Naive B cell (primary cell): ENCODE measurements at regions not wholly inside any gene's neighbourhood (a gene's known extent, or its start where the extent isn't known, plus 50 kb on each side); places are given as distances from the start of the nearest gene placed in this dataset.
"Not testable (repeated sequence)": the region's sequence is repeated elsewhere in the genome, so short reads cannot be mapped to it uniquely, and the experiment has no call there.

Experiments used
- ATAC-seq, 2 donors: fragments of 150-1000 bp; cut with Tn5 transposase; 2 replicates each; pipeline ENCODE4 v1.10.0; 2021; ENCODE audit warnings: low read depth in 2 of 2, mild to moderate bottlenecking in 2 of 2, moderate library complexity in 2 of 2
- DNase-seq: peaks from one replicate; pipeline ENCODE4 v3.0.0; 2022
- H3K27ac Mint-ChIP-seq, 6 donors: one replicate each; pipeline ENCODE4 v1.8.0; 2020 to 2022; ENCODE audit warnings: mild to moderate bottlenecking in 6 of 6, mixed read lengths in 6 of 6, moderate library complexity in 5 of 6, inconsistent platforms in 2 of 6
- H3K27me3 Mint-ChIP-seq, 3 donors: one replicate each; pipeline ENCODE4 v1.8.0; 2021 to 2022; ENCODE audit warnings: mixed read lengths in 3 of 3, mild to moderate bottlenecking in 1 of 3
- H3K36me3 Mint-ChIP-seq, 2 donors: one replicate each; pipeline ENCODE4 v1.8.0; 2020 to 2022; ENCODE audit warnings: mixed read lengths in 2 of 2, inconsistent platforms in 1 of 2, mild to moderate bottlenecking in 1 of 2
- H3K4me1 Mint-ChIP-seq, 3 donors: one replicate each; pipeline ENCODE4 v1.8.0; 2020 to 2022; ENCODE audit warnings: mixed read lengths in 3 of 3, inconsistent platforms in 1 of 3, mild to moderate bottlenecking in 1 of 3, moderate library complexity in 1 of 3
- H3K4me3 Mint-ChIP-seq, 8 donors: one replicate each; pipeline ENCODE4 v1.8.0; 2020 to 2022; ENCODE audit warnings: mild to moderate bottlenecking in 8 of 8, mixed read lengths in 8 of 8, moderate library complexity in 8 of 8, inconsistent platforms in 2 of 8
- H3K9me3 Mint-ChIP-seq, 7 donors: one replicate each; pipeline ENCODE4 v1.8.0; 2020 to 2022; ENCODE audit warnings: mixed read lengths in 7 of 7, mild to moderate bottlenecking in 5 of 7, inconsistent platforms in 2 of 7, moderate library complexity in 1 of 7

DNA sequence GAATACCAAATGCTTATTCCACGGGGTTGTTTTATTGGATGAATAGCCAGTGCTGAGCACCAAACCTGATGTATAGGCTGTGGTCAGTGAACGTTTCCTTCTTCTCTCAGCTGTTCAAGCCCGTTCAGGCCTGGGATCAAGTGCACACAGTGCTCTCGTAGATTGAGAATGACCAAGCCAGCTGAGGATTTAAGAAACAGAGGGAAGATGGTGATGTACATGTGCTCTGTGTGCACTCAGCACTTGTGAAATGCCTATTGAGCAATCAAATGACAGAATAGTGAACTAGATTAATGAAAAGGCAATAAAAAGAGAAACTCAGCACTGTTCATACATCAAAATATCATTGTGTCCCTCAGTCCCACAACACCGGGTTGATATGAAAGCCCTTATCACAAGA is 302.5 kb downstream of the BMPER start:
- Mint-ChIP-seq H3K27me3 (no peaks in the 10 kb centered on the region), H3K9me3 (peaks cover 0 to 6% (median 3%) of the 10 kb centered on the region in 7 donors), H3K4me1 (no peaks in the 10 kb centered on the region)

DNA sequence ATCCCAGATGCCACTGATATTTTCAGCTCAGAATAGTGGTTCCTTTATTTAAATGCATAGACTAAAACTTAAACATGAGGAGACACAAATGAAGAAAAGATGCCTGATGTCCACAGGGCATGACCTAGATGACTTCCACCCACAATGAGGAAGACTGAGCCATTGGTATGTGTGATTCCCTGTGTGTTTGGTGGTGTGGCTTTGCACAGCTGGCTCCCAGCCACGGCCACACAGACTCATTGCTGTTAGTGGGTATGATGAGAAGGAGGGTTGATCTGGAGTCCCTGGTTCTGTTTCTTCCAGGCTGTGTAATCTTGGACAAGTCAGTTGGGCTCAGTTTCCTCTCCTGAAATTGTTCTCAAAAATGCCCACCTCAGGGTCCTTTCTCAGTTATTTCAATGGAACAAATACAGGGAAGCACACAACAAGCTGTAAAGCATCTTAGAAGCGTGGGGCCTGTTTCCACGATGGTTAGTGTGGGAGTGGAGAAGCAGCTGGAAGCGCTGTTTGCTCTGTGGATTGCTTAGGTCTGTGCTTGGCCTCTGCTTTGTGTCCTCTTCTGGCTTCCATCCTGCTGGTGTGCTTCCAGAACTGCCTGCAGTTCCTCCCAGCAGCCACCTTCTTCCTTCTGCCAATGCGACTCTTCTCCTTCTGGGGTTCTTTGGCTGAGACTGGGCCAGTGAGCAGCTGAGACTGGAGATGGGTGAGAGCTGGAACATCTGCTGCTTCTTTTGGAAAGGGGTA is 303.7 kb downstream of the BMPER start:
- Mint-ChIP-seq H3K4me1 (no peaks in the 10 kb centered on the region), H3K27ac (no peak overlapping the region), H3K36me3 (no peaks in the 10 kb centered on the region), H3K27me3 (no peaks in the 10 kb centered on the region), H3K9me3 (peaks cover 0 to 6% (median 3%) of the 10 kb centered on the region in 7 donors), H3K4me3 (no peak overlapping the region)
- DNase-seq (no peak), ATAC-seq (no peak)

More for the DNA sequence above, 302.5 kb downstream of the BMPER start:
- H3K36me3 Mint-ChIP-seq: no peaks in the 10 kb centered on the region
- DNase-seq (no peak), ATAC-seq (no peak)
- no peak overlapping the region for H3K27ac Mint-ChIP-seq
- no peak overlapping the region for H3K4me3 Mint-ChIP-seq

DNA sequence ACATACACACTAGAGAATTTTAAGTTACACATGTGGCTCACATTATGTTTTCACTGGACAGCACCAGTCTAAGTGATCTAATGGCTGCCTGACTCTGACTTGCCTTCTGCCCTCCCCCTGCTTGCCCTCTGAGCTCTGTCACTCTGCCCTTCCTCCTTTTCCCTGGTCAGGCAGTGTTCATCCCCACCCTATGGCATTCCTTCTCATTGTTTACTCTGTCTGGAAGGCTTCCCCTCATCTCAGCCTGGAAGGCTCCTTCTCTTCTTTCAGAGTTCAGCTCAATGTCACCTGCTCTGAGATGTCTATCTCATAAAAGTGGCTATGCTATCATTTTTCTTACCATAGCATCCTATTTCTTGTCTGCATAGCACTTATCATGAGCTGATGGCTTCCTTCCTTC is 305.7 kb downstream of the BMPER start:
- H3K4me3 Mint-ChIP-seq: no peak overlapping the region
- peaks cover 0 to 7% (median 3%) of the 10 kb centered on the region in 7 donors for H3K9me3 Mint-ChIP-seq
- H3K27me3 Mint-ChIP-seq: no peaks in the 10 kb centered on the region
- no peaks in the 10 kb centered on the region for H3K36me3 Mint-ChIP-seq
- no peak for DNase-seq
- no peak for ATAC-seq
- H3K4me1 Mint-ChIP-seq: no peaks in the 10 kb centered on the region
- peak overlapping the region in 1 of 6 donors; percentile 82 for H3K27ac Mint-ChIP-seq

DNA sequence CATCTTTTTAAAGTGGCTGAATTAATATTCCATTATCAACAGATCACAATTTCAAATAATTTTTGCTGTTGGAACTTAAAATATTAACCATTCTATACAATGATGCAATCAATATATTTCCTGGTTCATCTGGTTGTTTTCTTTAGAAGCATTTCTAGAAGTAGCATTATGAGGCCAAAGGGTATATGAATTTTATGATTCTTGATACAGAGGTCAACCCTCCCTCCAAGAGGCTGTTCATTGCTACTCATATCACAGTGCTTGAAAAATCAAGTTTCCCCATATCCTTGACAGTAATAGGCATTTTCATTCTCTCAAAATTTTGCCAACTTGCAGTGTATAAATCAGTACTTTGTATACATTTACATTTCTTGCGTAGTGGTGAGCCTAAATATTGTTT is 312.6 kb downstream of the BMPER start:
- ATAC-seq (no peak), DNase-seq (no peak)
- H3K4me3 Mint-ChIP-seq: no peak overlapping the region
- no peaks in the 10 kb centered on the region for H3K27me3 Mint-ChIP-seq
- H3K27ac Mint-ChIP-seq: no peak overlapping the region
- H3K9me3 Mint-ChIP-seq: peaks cover 0 to 11% (median 3%) of the 10 kb centered on the region in 7 donors
- H3K36me3 Mint-ChIP-seq: no peaks in the 10 kb centered on the region
- no peaks in the 10 kb centered on the region for H3K4me1 Mint-ChIP-seq

GRCh38 chr7:34219153-34219718 is 313.9 kb downstream of the BMPER start:
- H3K4me3 Mint-ChIP-seq: no peak overlapping the region
- H3K27ac Mint-ChIP-seq: no peak overlapping the region
- no peaks in the 10 kb centered on the region for H3K27me3 Mint-ChIP-seq
- H3K4me1 Mint-ChIP-seq: no peaks in the 10 kb centered on the region
- no peak for DNase-seq
- no peak for ATAC-seq
- peaks cover 0 to 11% (median 3%) of the 10 kb centered on the region in 7 donors for H3K9me3 Mint-ChIP-seq
- H3K36me3 Mint-ChIP-seq: no peaks in the 10 kb centered on the region

DNA sequence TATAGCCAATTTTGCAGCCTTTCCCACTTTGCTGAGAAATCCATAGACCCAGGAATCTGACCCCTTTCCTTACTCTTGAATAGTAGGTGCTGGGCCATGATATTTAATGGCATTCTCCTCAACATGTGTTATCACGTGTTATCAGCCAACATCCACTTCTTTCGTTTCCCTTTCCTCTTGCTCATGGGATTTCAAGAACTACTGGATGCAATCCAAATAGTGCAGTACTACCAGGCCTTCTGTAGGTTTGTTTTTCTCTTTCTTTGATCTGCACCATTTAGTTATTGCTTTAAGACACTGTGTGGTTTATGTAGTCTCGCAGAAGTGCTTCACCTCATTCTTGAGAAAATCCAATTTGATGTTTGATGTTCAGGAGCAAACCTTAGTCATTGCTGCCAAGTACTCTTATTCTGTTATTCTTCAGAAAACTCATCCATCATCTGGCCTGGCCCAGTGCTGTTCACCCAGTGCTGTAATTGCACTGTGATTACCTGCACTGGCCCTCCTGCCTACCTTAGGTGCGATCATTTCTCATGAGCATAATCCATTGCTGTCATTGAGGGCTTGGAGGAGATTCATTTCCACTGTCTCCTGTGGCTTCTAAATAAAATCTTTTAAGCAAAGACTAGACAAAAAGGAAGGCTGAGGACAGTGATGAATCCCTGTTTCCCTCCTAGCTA is 315.3 kb downstream of the BMPER start:
- Mint-ChIP-seq H3K36me3 (no peaks in the 10 kb centered on the region), H3K4me3 (no peak overlapping the region), H3K27me3 (peaks cover 0 to 4% (median 0%) of the 10 kb centered on the region in 3 donors), H3K27ac (no peak overlapping the region), H3K4me1 (no peaks in the 10 kb centered on the region), H3K9me3 (peaks cover 0 to 9% (median 3%) of the 10 kb centered on the region in 7 donors)
- ATAC-seq: no peak
- no peak for DNase-seq

GRCh38 chr7:34222316-34222715 is 317.0 kb downstream of the BMPER start:
- Mint-ChIP-seq H3K36me3 (no peaks in the 10 kb centered on the region), H3K27ac (no peak overlapping the region), H3K27me3 (peaks cover 0 to 4% (median 0%) of the 10 kb centered on the region in 3 donors), H3K9me3 (peaks cover 0 to 9% (median 5%) of the 10 kb centered on the region in 7 donors), H3K4me1 (no peaks in the 10 kb centered on the region), H3K4me3 (no peak overlapping the region)
- no peak for ATAC-seq
- no peak for DNase-seq

GRCh38 chr7:34222722-34223121 is 317.4 kb downstream of the BMPER start:
- Mint-ChIP-seq H3K9me3 (peaks cover 0 to 9% (median 5%) of the 10 kb centered on the region in 7 donors), H3K27me3 (peaks cover 0 to 4% (median 0%) of the 10 kb centered on the region in 3 donors), H3K4me1 (no peaks in the 10 kb centered on the region), H3K36me3 (no peaks in the 10 kb centered on the region), H3K27ac (no peak overlapping the region), H3K4me3 (no peak overlapping the region)
- DNase-seq (no peak), ATAC-seq (no peak)

DNA sequence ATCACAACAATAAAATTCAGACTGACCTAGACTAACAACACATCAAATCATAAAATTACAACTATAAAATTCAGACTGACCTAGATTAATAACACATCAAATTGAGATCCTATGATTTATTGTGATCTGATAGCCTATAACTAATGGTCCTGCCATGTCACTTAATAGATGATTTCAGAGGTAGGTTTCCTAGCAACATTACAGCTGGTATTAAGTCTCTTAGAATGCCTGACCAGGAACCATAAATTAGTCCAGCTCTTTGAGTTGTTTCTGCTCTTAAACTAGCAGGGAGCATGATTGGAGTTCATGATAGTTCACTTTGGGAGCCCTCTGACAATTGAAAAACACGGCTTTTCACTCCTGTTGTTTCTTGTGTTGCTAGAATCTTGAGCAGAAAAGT is 318.9 kb downstream of the BMPER start:
- DNase-seq (no peak), ATAC-seq (no peak)
- Mint-ChIP-seq H3K27ac (no peak overlapping the region), H3K4me1 (no peaks in the 10 kb centered on the region), H3K27me3 (peaks cover 0 to 4% (median 0%) of the 10 kb centered on the region in 3 donors), H3K9me3 (peaks cover 0 to 10% (median 5%) of the 10 kb centered on the region in 7 donors), H3K36me3 (no peaks in the 10 kb centered on the region), H3K4me3 (no peak overlapping the region)

- Mint-ChIP-seq H3K27ac (no peak overlapping the region), H3K9me3 (peaks cover 0 to 18% (median 6%) of the 10 kb centered on the region in 7 donors), H3K27me3 (peaks cover 0 to 4% (median 0%) of the 10 kb centered on the region in 3 donors), H3K4me3 (no peak overlapping the region), H3K36me3 (no peaks in the 10 kb centered on the region), H3K4me1 (no peaks in the 10 kb centered on the region)
- DNase-seq: no peak
- ATAC-seq: no peak
Observed at GRCh38 chr7:34225193-34225592, 319.9 kb downstream of the BMPER start.

DNA sequence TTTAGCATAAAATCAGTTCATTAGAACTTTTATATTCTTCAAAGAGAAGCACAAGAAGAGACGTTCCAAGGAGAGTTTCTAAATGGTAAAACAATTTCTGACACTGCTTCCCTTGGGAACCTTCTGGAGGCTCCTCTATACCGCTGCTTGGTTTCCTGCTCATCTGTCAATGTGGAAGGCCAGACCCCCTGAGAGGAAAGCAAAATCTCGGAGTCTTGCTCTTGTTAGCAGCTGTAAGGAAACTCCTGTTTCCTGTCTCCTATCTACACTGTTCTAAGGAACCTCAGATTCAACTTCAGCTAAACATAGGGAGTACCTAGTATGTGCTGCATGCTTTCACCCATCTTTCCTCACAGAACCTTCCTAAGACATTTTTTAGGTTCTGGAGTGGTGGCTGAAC is 322.2 kb downstream of the BMPER start:
- Mint-ChIP-seq H3K4me1 (no peaks in the 10 kb centered on the region), H3K4me3 (no peak overlapping the region), H3K27me3 (peaks cover 0 to 4% (median 0%) of the 10 kb centered on the region in 3 donors), H3K9me3 (peaks cover 5 to 21% (median 9%) of the 10 kb centered on the region in 7 donors), H3K36me3 (no peaks in the 10 kb centered on the region), H3K27ac (no peak overlapping the region)
- ATAC-seq: no peak
- DNase-seq: no peak

DNA sequence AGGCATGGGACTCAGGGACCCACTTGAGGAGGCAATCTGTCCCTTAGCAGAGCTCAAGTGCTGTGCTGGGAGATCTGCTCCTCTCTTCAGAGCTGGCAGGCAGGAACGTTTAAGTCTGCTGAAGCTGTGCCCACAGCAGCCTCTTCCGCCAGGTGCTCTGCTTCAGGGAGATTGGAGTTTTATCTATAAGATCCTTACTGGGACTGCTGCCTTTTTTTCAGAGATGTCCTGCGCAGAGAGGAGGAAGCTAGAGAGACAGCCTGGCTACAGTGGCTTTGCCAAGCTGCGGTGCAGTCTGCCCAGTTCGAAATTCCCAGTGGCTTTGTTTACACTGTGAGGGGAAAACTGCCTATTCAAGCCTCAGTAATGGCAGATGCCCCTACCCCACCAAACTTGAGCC is 329.8 kb downstream of the BMPER start:
- H3K27ac Mint-ChIP-seq, DNase-seq, H3K27me3 Mint-ChIP-seq, H3K36me3 Mint-ChIP-seq, H3K4me1 Mint-ChIP-seq, ATAC-seq, H3K4me3 Mint-ChIP-seq: not testable (repeated sequence)
- peaks cover 0 to 14% (median 9%) of the 10 kb centered on the region in 7 donors for H3K9me3 Mint-ChIP-seq

DNA sequence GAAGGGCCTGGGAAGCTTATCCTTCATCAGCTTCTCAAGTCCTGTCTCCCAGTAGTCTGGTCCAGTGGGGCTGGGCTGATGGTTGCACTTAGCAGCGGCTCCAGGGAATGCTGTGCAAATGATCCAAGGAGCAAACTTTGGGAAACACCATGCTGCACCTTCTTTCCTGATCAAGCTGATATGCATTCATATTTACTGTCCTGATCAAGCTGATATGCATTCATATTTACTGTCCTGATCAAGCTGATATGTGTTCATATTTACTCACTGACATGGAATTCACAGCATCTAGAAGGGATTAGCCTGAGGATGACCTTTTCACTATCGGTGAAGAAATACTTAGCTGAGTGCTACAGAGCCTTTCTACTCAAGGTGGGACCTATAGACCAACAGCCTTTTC is 330.7 kb downstream of the BMPER start:
- no peaks in the 10 kb centered on the region for H3K36me3 Mint-ChIP-seq
- no peak for ATAC-seq
- no peaks in the 10 kb centered on the region for H3K27me3 Mint-ChIP-seq
- no peaks in the 10 kb centered on the region for H3K4me1 Mint-ChIP-seq
- peaks cover 0 to 7% (median 5%) of the 10 kb centered on the region in 7 donors for H3K9me3 Mint-ChIP-seq
- no peak overlapping the region for H3K27ac Mint-ChIP-seq
- no peak overlapping the region for H3K4me3 Mint-ChIP-seq
- DNase-seq: no peak
